H9 (cell line): ENCODE measurements at regions not wholly inside any gene's neighbourhood (a gene's known extent, or its start where the extent isn't known, plus 50 kb on each side); places are given as distances from the start of the nearest gene placed in this dataset.

ENCODE experiments used
- DNase-seq: peaks from one replicate; pipeline ENCODE4 v3.0.0-alpha.2; 2017
- H2AFZ ChIP-seq: one replicate; pipeline ENCODE4 v1.6.1; 2013; ENCODE audit warnings: mild to moderate bottlenecking, low read length, control low read depth, moderate library complexity
- H2AK5ac ChIP-seq: 2 replicates; pipeline ENCODE4 v1.6.1; 2013; ENCODE audit warnings: low read length, control low read depth, mixed read lengths; ENCODE audit not compliant: insufficient read length
- H2BK120ac ChIP-seq: one replicate; pipeline ENCODE4 v1.6.1; 2013; ENCODE audit warnings: low read depth, mild to moderate bottlenecking, low read length, control low read depth, inconsistent platforms; ENCODE audit not compliant: poor library complexity, severe bottlenecking
- H2BK12ac ChIP-seq: 2 replicates; pipeline ENCODE4 v1.6.1; 2013; ENCODE audit warnings: low read length, control low read depth, mixed read lengths, low read depth; ENCODE audit not compliant: insufficient read length
- H2BK15ac ChIP-seq: 2 replicates; pipeline ENCODE4 v1.6.1; 2013; ENCODE audit warnings: low read depth, low read length, control low read depth
- H2BK20ac ChIP-seq: one replicate; pipeline ENCODE4 v1.6.1; 2013; ENCODE audit warnings: low read depth, mild to moderate bottlenecking, low read length, control low read depth, inconsistent platforms; ENCODE audit not compliant: poor library complexity, severe bottlenecking
- H2BK5ac ChIP-seq: 2 replicates; pipeline ENCODE4 v1.6.1; 2013; ENCODE audit warnings: low read length, control low read depth, mixed read lengths; ENCODE audit not compliant: insufficient read length
- H3K14ac ChIP-seq: 2 replicates; pipeline ENCODE4 v1.6.1; 2013; ENCODE audit warnings: low read length, control low read depth; ENCODE audit not compliant: insufficient read depth
- H3K18ac ChIP-seq: 2 replicates; pipeline ENCODE4 v1.6.1; 2013; ENCODE audit warnings: low read depth, mild to moderate bottlenecking, mixed read lengths, low read length, control low read depth; ENCODE audit not compliant: insufficient read length
- H3K23ac ChIP-seq: 2 replicates; pipeline ENCODE4 v1.6.1; 2013; ENCODE audit warnings: low read length, control low read depth, mixed read lengths, low read depth; ENCODE audit not compliant: insufficient read length
- H3K23me2 ChIP-seq: 2 replicates; pipeline ENCODE4 v1.6.1; 2013; ENCODE audit warnings: low read depth, mild to moderate bottlenecking, mixed read lengths, low read length, control low read depth; ENCODE audit not compliant: insufficient read length, poor library complexity, severe bottlenecking
- H3K27ac ChIP-seq: 2 replicates; pipeline ENCODE4 v1.5.1; 2013; ENCODE audit warnings: low read length, control low read depth, mixed read lengths, low read depth; ENCODE audit not compliant: insufficient read length
- H3K27me3 ChIP-seq: 2 replicates; pipeline ENCODE4 v1.6.1; 2013; ENCODE audit warnings: low read length, control low read depth, inconsistent platforms; ENCODE audit not compliant: insufficient read depth
- H3K4ac ChIP-seq: 2 replicates; pipeline ENCODE4 v1.6.1; 2013; ENCODE audit warnings: low read depth, mild to moderate bottlenecking, control low read depth, inconsistent platforms, low read length, moderate library complexity
- H3K4me1 ChIP-seq: 2 replicates; pipeline ENCODE4 v1.6.1; 2013; ENCODE audit warnings: low read length, control low read depth, inconsistent platforms; ENCODE audit not compliant: insufficient read depth
- H3K4me2 ChIP-seq: 2 replicates; pipeline ENCODE4 v1.6.1; 2013; ENCODE audit warnings: low read length, control low read depth, mixed read lengths; ENCODE audit not compliant: insufficient read length, insufficient read depth
- H3K56ac ChIP-seq: 2 replicates; pipeline ENCODE4 v1.6.1; 2013; ENCODE audit warnings: low read depth, mild to moderate bottlenecking, mixed read lengths, low read length, control low read depth; ENCODE audit not compliant: insufficient read length
- H3K79me1 ChIP-seq: 2 replicates; pipeline ENCODE4 v1.6.1; 2013; ENCODE audit warnings: low read depth, mild to moderate bottlenecking, moderate library complexity, low read length, control low read depth, inconsistent platforms; ENCODE audit not compliant: insufficient read depth, poor library complexity, severe bottlenecking
- H3K79me2 ChIP-seq: 2 replicates; pipeline ENCODE4 v1.6.1; 2013; ENCODE audit warnings: low read length, control low read depth, inconsistent platforms; ENCODE audit not compliant: insufficient read depth
- H3K9ac ChIP-seq: 2 replicates; pipeline ENCODE4 v1.6.1; 2013; ENCODE audit warnings: low read length, control low read depth, mixed read lengths; ENCODE audit not compliant: insufficient read length; ENCODE audit errors: extremely low read depth
- H3K9me3 ChIP-seq: one replicate; pipeline ENCODE4 v1.6.1; 2013; ENCODE audit warnings: low read depth, low read length, inconsistent platforms; ENCODE audit not compliant: control insufficient read depth
- H3T11ph ChIP-seq: one replicate; pipeline ENCODE4 v1.6.1; 2013; ENCODE audit warnings: mild to moderate bottlenecking, low read length, control low read depth, inconsistent platforms
- H4K20me1 ChIP-seq: one replicate; pipeline ENCODE4 v1.6.1; 2013; ENCODE audit not compliant: control insufficient read depth, insufficient read length, insufficient read depth
- H4K5ac ChIP-seq: 2 replicates; pipeline ENCODE4 v1.6.1; 2013; ENCODE audit warnings: low read depth, mild to moderate bottlenecking, mixed read lengths, low read length, control low read depth; ENCODE audit not compliant: insufficient read length
- H4K8ac ChIP-seq: replicated peaks from 2 replicates; pipeline ENCODE4 v1.6.1; 2013; ENCODE audit warnings: low read length, control low read depth, mixed read lengths, low read depth; ENCODE audit not compliant: insufficient read length
- H4K91ac ChIP-seq: 2 replicates; pipeline ENCODE4 v1.6.1; 2013; ENCODE audit warnings: low read depth, mild to moderate bottlenecking, moderate library complexity, mixed read lengths, low read length, control low read depth; ENCODE audit not compliant: insufficient read length
- H3K27ac Mint-ChIP-seq, 3 experiments: 2 replicates in 2 of 3; 3 replicates in 1 of 3; pipeline ENCODE4 v1.8.0; 2020 to 2021; ENCODE audit warnings: mixed read lengths in 3 of 3, mild to moderate bottlenecking in 1 of 3, moderate library complexity in 1 of 3
- H3K27me3 Mint-ChIP-seq: 2 replicates; pipeline ENCODE4 v1.8.0; 2021; ENCODE audit warnings: low read depth, mild to moderate bottlenecking, moderate library complexity, mixed read lengths
- H3K36me3 Mint-ChIP-seq, 3 experiments: 2 replicates in 2 of 3; 3 replicates in 1 of 3; pipeline ENCODE4 v1.8.0; 2020 to 2021; ENCODE audit warnings: low read depth in 3 of 3, mixed read lengths in 3 of 3; ENCODE audit not compliant: insufficient read depth in 1 of 3
- H3K4me1 Mint-ChIP-seq, 2 experiments: 2 replicates each; pipeline ENCODE4 v1.8.0; 2020; ENCODE audit warnings: mixed read lengths in 2 of 2
- H3K4me3 Mint-ChIP-seq, 2 experiments: 2 replicates in 1 of 2; 3 replicates in 1 of 2; pipeline ENCODE4 v1.8.0; 2020 to 2021; ENCODE audit warnings: mild to moderate bottlenecking in 2 of 2, mixed read lengths in 2 of 2, moderate library complexity in 1 of 2
- H3K9me3 Mint-ChIP-seq, 2 experiments: 2 replicates in 1 of 2; 3 replicates in 1 of 2; pipeline ENCODE4 v1.8.0; 2020; ENCODE audit warnings: mild to moderate bottlenecking in 2 of 2, mixed read lengths in 2 of 2, moderate library complexity in 1 of 2
- CTCF ChIP-seq: fragments of 200-600 bp; sonication (generic); conservative IDR thresholded peaks from 3 replicates; pipeline ENCODE4 v1.8.0; 2021; ENCODE audit warnings: antibody characterized with exemption, mild to moderate bottlenecking
- WGBS: extraction: QIAGEN DNeasy Blood & Tissue Kit; methylation state at CpG from one replicate; pipeline ENCODE4 v1.1.7; 2013; ENCODE audit warnings: missing lambda C conversion rate, low lambda C conversion rate, mixed read lengths; ENCODE audit not compliant: insufficient read length; ENCODE audit errors: extremely low coverage; 5-methylcytosine and 5-hydroxymethylcytosine counted together

GRCh38 chr5:172588380-172588779 lies 52.7 kb upstream of the NEURL1B start:
- no peak for DNase-seq
- Mint-ChIP-seq H3K27ac (no peak overlapping the region), H3K36me3 (no peaks in the 10 kb centered on the region), H3K27me3 (peaks cover 31% of the 10 kb centered on the region), H3K4me3 (no peak overlapping the region), H3K4me1 (peaks cover 40 to 43% of the 10 kb centered on the region in 2 experiments), H3K9me3 (no peaks in the 10 kb centered on the region)
- Histone ChIP-seq H3K79me1 (no peaks in the 10 kb centered on the region), H4K20me1 (no peaks in the 10 kb centered on the region), H3K23ac (no peak overlapping the region), H3K4me1 (peaks cover 8% of the 10 kb centered on the region), H2BK15ac (no peak overlapping the region), H2BK12ac (no peak overlapping the region), H3K56ac (no peak overlapping the region), H2BK5ac (no peak overlapping the region), H3K27me3 (no peaks in the 10 kb centered on the region), H2AK5ac (no peak overlapping the region), H2BK20ac (no peak overlapping the region), H2BK120ac (no peak overlapping the region), H3K18ac (no peak overlapping the region), H3K4me2 (no peak overlapping the region), H3K27ac (no peak overlapping the region), H3K4ac (no peak overlapping the region; the same call in 1 of the 2 replicates), H4K8ac (no peak overlapping the region), H3K23me2 (no peaks in the 10 kb centered on the region), H3K14ac (no peak overlapping the region; the same call in 1 of the 2 replicates), H3K9ac (no peak overlapping the region), H3T11ph (no peak overlapping the region), H2AFZ (no peak overlapping the region), H4K91ac (no peak overlapping the region), H3K9me3 (no peaks in the 10 kb centered on the region), H3K79me2 (no peaks in the 10 kb centered on the region), H4K5ac (no peak overlapping the region)
- WGBS: no CpG with 5 or more reads among the region's 7 CpGs
- no peak for TF ChIP-seq CTCF
